H1 (cell line): ENCODE measurements at regions not wholly inside any gene's neighbourhood (a gene's known extent, or its start where the extent isn't known, plus 50 kb on each side); places are given as distances from the start of the nearest gene placed in this dataset.

ENCODE experiments used
- CTCF ChIA-PET: fragments of 300-600 bp; sonication (Branson Sonifier 250); formaldehyde crosslinking; loops from one replicate; lab custom pipeline; 2021; ENCODE audit not compliant: partially characterized antibody; lab: Charles Lee
- POLR2A ChIA-PET: fragments of 300-600 bp; sonication (Branson Sonifier 250); formaldehyde crosslinking; loops from one replicate; lab custom pipeline; 2021; ENCODE audit warnings: inconsistent platforms; ENCODE audit not compliant: partially characterized antibody; lab: Charles Lee
- DNase-seq, 2 experiments: peaks; one replicate each; pipeline versions ENCODE4 v3.0.0 to v3.0.0-alpha.2; 2010 to 2022; ENCODE audit warnings: low spot score in 2 of 2, low read depth in 1 of 2, mixed read lengths in 1 of 2
- FAIRE-seq: peaks from 2 replicates; lab custom pipeline; 2011; peaks lifted over from hg19 to GRCh38; lab: Jason Lieb, UNC
- H2AFZ ChIP-seq: 2 replicates; pipeline ENCODE4 v1.8.1; 2012; ENCODE audit warnings: low read length, inconsistent platforms
- H2AK5ac ChIP-seq: 2 replicates; pipeline ENCODE4 v1.6.1; 2013; ENCODE audit warnings: low read depth, low read length
- H2BK120ac ChIP-seq: replicated peaks from 2 replicates; pipeline ENCODE3; 2013; ENCODE audit warnings: low read depth, low read length, inconsistent platforms
- H2BK12ac ChIP-seq: 2 replicates; pipeline ENCODE4 v1.6.1; 2013; ENCODE audit warnings: low read depth, low read length
- H2BK15ac ChIP-seq: 2 replicates; pipeline ENCODE4 v1.6.1; 2013; ENCODE audit warnings: low read length
- H2BK20ac ChIP-seq: 2 replicates; pipeline ENCODE4 v1.6.1; 2013; ENCODE audit warnings: low read length
- H2BK5ac ChIP-seq: 2 replicates; pipeline ENCODE4 v1.6.1; 2013; ENCODE audit warnings: low read depth, low read length
- H3K14ac ChIP-seq: 2 replicates; pipeline ENCODE4 v1.6.1; 2013; ENCODE audit warnings: inconsistent platforms; ENCODE audit not compliant: insufficient read length
- H3K18ac ChIP-seq: 2 replicates; pipeline ENCODE4 v1.6.1; 2013; ENCODE audit warnings: low read length; ENCODE audit errors: extremely low read depth
- H3K23ac ChIP-seq: 2 replicates; pipeline ENCODE4 v1.6.1; 2013; ENCODE audit warnings: inconsistent platforms; ENCODE audit not compliant: insufficient read length
- H3K23me2 ChIP-seq: 2 replicates; pipeline ENCODE4 v1.6.1; 2013; ENCODE audit warnings: low read depth, low read length
- H3K27ac ChIP-seq: 2 replicates; pipeline ENCODE4 v1.6.1; 2011; ENCODE audit warnings: low read depth, low read length, inconsistent platforms
- H3K27me3 ChIP-seq, 4 experiments: replicated peaks in 1 of 4; 1 replicate in 1 of 4; 2 replicates in 3 of 4; pipeline versions ENCODE4 v1.6.1 to v1.8.1; 2011 to 2013; ENCODE audit warnings: low read length in 3 of 4, mild to moderate bottlenecking in 3 of 4, inconsistent platforms in 2 of 4, mixed read lengths in 2 of 4, moderate library complexity in 1 of 4; ENCODE audit not compliant: control insufficient read depth in 3 of 4, insufficient read depth in 3 of 4; ENCODE audit errors: extremely low read depth in 1 of 4
- H3K36me3 ChIP-seq, 4 experiments: 2 replicates each; pipeline versions ENCODE4 v1.6.1 to v1.8.1; 2011 to 2013; ENCODE audit warnings: mild to moderate bottlenecking in 4 of 4, low read length in 3 of 4, moderate library complexity in 2 of 4, control low read depth in 1 of 4, inconsistent platforms in 1 of 4; ENCODE audit not compliant: insufficient read depth in 4 of 4, control insufficient read depth in 2 of 4
- H3K4ac ChIP-seq: replicated peaks from 2 replicates; pipeline ENCODE3; 2013; ENCODE audit warnings: low read length, low read depth, mixed read lengths, inconsistent platforms; ENCODE audit not compliant: insufficient read length
- H3K4me1 ChIP-seq, 4 experiments: replicated peaks in 1 of 4; 1 replicate in 1 of 4; 2 replicates in 3 of 4; pipeline versions ENCODE4 v1.6.1 to v1.8.1; 2011 to 2013; ENCODE audit warnings: low read length in 3 of 4, inconsistent platforms in 2 of 4, mixed read lengths in 1 of 4; ENCODE audit not compliant: insufficient read depth in 4 of 4, control insufficient read depth in 3 of 4
- H3K4me2 ChIP-seq, 2 experiments: 2 replicates each; pipeline versions ENCODE4 v1.6.1 to v1.8.1; 2011 to 2013; ENCODE audit warnings: low read depth in 2 of 2, low read length in 2 of 2, control low read depth in 1 of 2, inconsistent platforms in 1 of 2, mild to moderate bottlenecking in 1 of 2; ENCODE audit not compliant: insufficient read depth in 1 of 2
- H3K4me3 ChIP-seq, 4 experiments: fragments of 200-600, 300-600 bp in 1 of 4; sonication (generic), shearing (Covaris generic), sonication (Bioruptor Twin) in 1 of 4; 2 replicates each; pipeline versions ENCODE4 v1.5.1 to v1.8.1; 2011 to 2016; ENCODE audit warnings: low read length in 4 of 4, low read depth in 3 of 4, control low read depth in 2 of 4, inconsistent platforms in 2 of 4, mild to moderate bottlenecking in 2 of 4, mixed read lengths in 1 of 4, moderate library complexity in 1 of 4; ENCODE audit not compliant: insufficient read depth in 2 of 4; ENCODE audit errors: extremely low read depth in 1 of 4
- H3K56ac ChIP-seq: replicated peaks from 2 replicates; pipeline ENCODE3; 2013; ENCODE audit warnings: low read depth, mild to moderate bottlenecking, mixed read lengths, low read length, inconsistent platforms; ENCODE audit not compliant: insufficient read length
- H3K79me1 ChIP-seq: 2 replicates; pipeline ENCODE4 v1.6.1; 2013; ENCODE audit warnings: low read depth, low read length, control low read depth
- H3K79me2 ChIP-seq, 2 experiments: 2 replicates each; pipeline versions ENCODE4 v1.6.1 to v1.8.1; 2012 to 2013; ENCODE audit warnings: low read length in 2 of 2, mild to moderate bottlenecking in 2 of 2, inconsistent platforms in 1 of 2; ENCODE audit not compliant: insufficient read depth in 2 of 2, control insufficient read depth in 1 of 2
- H3K9ac ChIP-seq, 4 experiments: replicated peaks in 1 of 4; 1 replicate in 1 of 4; 2 replicates in 3 of 4; pipeline versions ENCODE4 v1.6.1 to v1.8.1; 2011 to 2013; ENCODE audit warnings: low read depth in 3 of 4, low read length in 3 of 4, control low read depth in 2 of 4, mild to moderate bottlenecking in 2 of 4, moderate library complexity in 2 of 4, inconsistent platforms in 1 of 4; ENCODE audit errors: extremely low read depth in 1 of 4
- H3K9me3 ChIP-seq, 2 experiments: 2 replicates each; pipeline versions ENCODE4 v1.6.1 to v1.8.1; 2012 to 2013; ENCODE audit warnings: mild to moderate bottlenecking in 2 of 2, moderate library complexity in 2 of 2, control low read depth in 1 of 2, inconsistent platforms in 1 of 2, low read depth in 1 of 2, low read length in 1 of 2, mixed read lengths in 1 of 2; ENCODE audit not compliant: insufficient read depth in 2 of 2
- H4K20me1 ChIP-seq, 2 experiments: replicated peaks in 1 of 2; 2 replicates each; pipeline versions ENCODE3 to v1.8.1; 2011 to 2013; ENCODE audit warnings: inconsistent platforms in 2 of 2, low read length in 2 of 2, mild to moderate bottlenecking in 1 of 2; ENCODE audit not compliant: insufficient read depth in 2 of 2, control insufficient read depth in 1 of 2
- H4K5ac ChIP-seq: 2 replicates; pipeline ENCODE4 v1.6.1; 2013; ENCODE audit warnings: low read length, low read depth, mixed read lengths, inconsistent platforms; ENCODE audit not compliant: insufficient read length
- H4K8ac ChIP-seq: 2 replicates; pipeline ENCODE4 v1.8.0; 2013; ENCODE audit warnings: mild to moderate bottlenecking, moderate library complexity, low read length, inconsistent platforms; ENCODE audit not compliant: insufficient read depth; ENCODE audit errors: extremely low read depth
- H4K91ac ChIP-seq: replicated peaks from 2 replicates; pipeline ENCODE3; 2013; ENCODE audit warnings: low read length, mixed read lengths, inconsistent platforms; ENCODE audit not compliant: insufficient read length
- JUN ChIP-seq: IDR thresholded peaks from 2 replicates; pipeline ENCODE4 v1.6.1; 2011; ENCODE audit warnings: low read depth, mild to moderate bottlenecking, improper control_type of control experiment, low read length
- KDM4A ChIP-seq: IDR thresholded peaks from one replicate; pipeline ENCODE4 v1.7.1; 2012; ENCODE audit warnings: low read depth, mild to moderate bottlenecking, moderate library complexity, low read length, inconsistent platforms; ENCODE audit not compliant: severe bottlenecking
- NANOG ChIP-seq: IDR thresholded peaks from 2 replicates; pipeline ENCODE4 v1.6.1; 2011; ENCODE audit warnings: low read length, low read depth, mild to moderate bottlenecking, inconsistent platforms; ENCODE audit not compliant: insufficient read depth, poor library complexity, severe bottlenecking
- POLR2A ChIP-seq, 2 experiments: IDR thresholded peaks; 1 replicate in 1 of 2; 2 replicates in 1 of 2; pipeline ENCODE4 v1.6.1; 2011; ENCODE audit warnings: low read depth in 2 of 2, low read length in 2 of 2, mild to moderate bottlenecking in 2 of 2; ENCODE audit errors: control extremely low read depth in 1 of 2
- SP4 ChIP-seq: IDR thresholded peaks from 2 replicates; pipeline ENCODE4 v1.6.1; 2012; ENCODE audit warnings: low read length, inconsistent platforms
- ZNF274 ChIP-seq: IDR thresholded peaks from 2 replicates; pipeline ENCODE4 v1.7.0; 2012; ENCODE audit warnings: low read length, borderline replicate concordance; ENCODE audit errors: extremely low read depth
- WGBS, 2 experiments: shearing (Covaris generic) in 1 of 2; methylation state at CpG; one replicate each; pipeline versions ENCODE4 v1.1.6 to v1.1.7; 2013 to 2015; ENCODE audit warnings: low lambda C conversion rate in 2 of 2, mixed read lengths in 2 of 2, inconsistent platforms in 1 of 2, low coverage in 1 of 2, missing lambda C conversion rate in 1 of 2; ENCODE audit not compliant: insufficient replicate concordance in 2 of 2, insufficient coverage in 1 of 2, insufficient read length in 1 of 2; ENCODE audit errors: extremely low coverage in 1 of 2, missing lambda C conversion rate in 1 of 2; 5-methylcytosine and 5-hydroxymethylcytosine counted together
- TF ChIP-seq, protein P1 (sequence below): IDR thresholded peaks from 2 replicates; pipeline ENCODE4 v1.6.1; 2011; ENCODE audit warnings: low read length, improper control_type of control experiment

DNA sequence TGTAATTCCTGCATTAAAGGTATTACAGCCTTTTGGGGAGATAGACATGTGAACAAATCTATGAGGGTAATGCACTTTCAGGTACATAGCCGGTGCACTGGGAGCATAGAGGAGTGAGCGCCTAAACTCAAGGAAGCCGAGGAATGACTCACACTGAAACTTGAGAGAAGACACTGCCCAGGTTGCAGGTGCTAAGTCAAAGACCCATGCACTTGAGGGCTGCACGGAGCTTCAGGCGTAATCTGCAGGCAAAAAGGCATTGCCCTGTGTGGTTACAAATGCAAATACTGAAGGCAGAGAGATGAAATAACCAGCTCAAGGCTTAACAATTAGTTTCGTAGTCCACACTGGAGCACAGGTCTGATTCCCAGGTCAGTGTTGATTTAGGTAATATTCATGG lies 51.0 kb upstream of the OSBPL3 start:
- H3K9me3 ChIP-seq, result no peaks in the 10 kb centered on the region
- no peak overlapping the region for H4K8ac ChIP-seq
- no peak overlapping the region for H4K91ac ChIP-seq
- H2BK20ac ChIP-seq, result no peak overlapping the region
- H4K20me1 ChIP-seq, result no peaks in the 10 kb centered on the region
- no peak overlapping the region for H2BK15ac ChIP-seq
- no peak overlapping the region for H3K56ac ChIP-seq
- H3K9ac ChIP-seq, result no peak overlapping the region
- TF ChIP-seq POLR2A (IDR thresholded peaks at IDR 0.05; ENCODE audit: control extremely low read depth in 1 of 2, low read depth in 2 of 2, low read length in 2 of 2) (no peak), ZNF274 (no peak), NANOG (no peak), KDM4A (no peak), JUN (no peak), SP4 (no peak)
- TF ChIP-seq, protein P1, sequence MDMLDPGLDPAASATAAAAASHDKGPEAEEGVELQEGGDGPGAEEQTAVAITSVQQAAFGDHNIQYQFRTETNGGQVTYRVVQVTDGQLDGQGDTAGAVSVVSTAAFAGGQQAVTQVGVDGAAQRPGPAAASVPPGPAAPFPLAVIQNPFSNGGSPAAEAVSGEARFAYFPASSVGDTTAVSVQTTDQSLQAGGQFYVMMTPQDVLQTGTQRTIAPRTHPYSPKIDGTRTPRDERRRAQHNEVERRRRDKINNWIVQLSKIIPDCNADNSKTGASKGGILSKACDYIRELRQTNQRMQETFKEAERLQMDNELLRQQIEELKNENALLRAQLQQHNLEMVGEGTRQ, result no peak
- no peaks in the 10 kb centered on the region for H3K79me2 ChIP-seq
- no peak overlapping the region for H3K18ac ChIP-seq
- no peak overlapping the region for H3K4ac ChIP-seq
- H2BK12ac ChIP-seq, result no peak overlapping the region
- H3K4me2 ChIP-seq, result no peak overlapping the region
- H3K36me3 ChIP-seq, result no peaks in the 10 kb centered on the region
- WGBS, 2 experiments, result 84% methylated on average over 6 of the region's 6 CpGs; no CpG with 5 or more reads in 1 of the 2 experiments
- no peak overlapping the region for H4K5ac ChIP-seq
- H2BK5ac ChIP-seq, result no peak overlapping the region
- no peak overlapping the region for H3K4me3 ChIP-seq
- no peak overlapping the region for H3K14ac ChIP-seq
- DNase-seq (no peak), FAIRE-seq (no peak)
- H3K27me3 ChIP-seq, result no peaks in the 10 kb centered on the region
- H3K23me2 ChIP-seq, result no peaks in the 10 kb centered on the region
- no peak overlapping the region for H2BK120ac ChIP-seq
- POLR2A ChIA-PET, result interaction anchor here (0.5 kb wide), 1 partner anchor 37 kb away, joined by 3 read pairs; no protein-coding TSS in a partner anchor
- H2AFZ ChIP-seq, result no peak overlapping the region
- no peaks in the 10 kb centered on the region for H3K79me1 ChIP-seq
- peaks cover 0 to 6% (median 2%) of the 10 kb centered on the region in 4 experiments; a peak in 4 of 7 replicates for H3K4me1 ChIP-seq
- no peak overlapping the region for H3K23ac ChIP-seq
- no peak overlapping the region for H2AK5ac ChIP-seq
- CTCF ChIA-PET, result interaction anchor here (1.0 to 2.6 kb wide), 10 partner anchors 14 to 218 kb away, joined by 3 to 12 read pairs (median 3); no protein-coding TSS in a partner anchor
- no peak overlapping the region for H3K27ac ChIP-seq
